SK-N-DZ (cell line): ENCODE measurements at regions not wholly inside any gene's neighbourhood (a gene's known extent, or its start where the extent isn't known, plus 50 kb on each side); places are given as distances from the start of the nearest gene placed in this dataset.
"Not testable (repeated sequence)": the region's sequence is repeated elsewhere in the genome, so short reads cannot be mapped to it uniquely, and the experiment has no call there.

ENCODE experiments used
- DNase-seq: peaks from one replicate; pipeline ENCODE4 v3.0.0-alpha.2; 2015; ENCODE audit warnings: low spot score

DNA sequence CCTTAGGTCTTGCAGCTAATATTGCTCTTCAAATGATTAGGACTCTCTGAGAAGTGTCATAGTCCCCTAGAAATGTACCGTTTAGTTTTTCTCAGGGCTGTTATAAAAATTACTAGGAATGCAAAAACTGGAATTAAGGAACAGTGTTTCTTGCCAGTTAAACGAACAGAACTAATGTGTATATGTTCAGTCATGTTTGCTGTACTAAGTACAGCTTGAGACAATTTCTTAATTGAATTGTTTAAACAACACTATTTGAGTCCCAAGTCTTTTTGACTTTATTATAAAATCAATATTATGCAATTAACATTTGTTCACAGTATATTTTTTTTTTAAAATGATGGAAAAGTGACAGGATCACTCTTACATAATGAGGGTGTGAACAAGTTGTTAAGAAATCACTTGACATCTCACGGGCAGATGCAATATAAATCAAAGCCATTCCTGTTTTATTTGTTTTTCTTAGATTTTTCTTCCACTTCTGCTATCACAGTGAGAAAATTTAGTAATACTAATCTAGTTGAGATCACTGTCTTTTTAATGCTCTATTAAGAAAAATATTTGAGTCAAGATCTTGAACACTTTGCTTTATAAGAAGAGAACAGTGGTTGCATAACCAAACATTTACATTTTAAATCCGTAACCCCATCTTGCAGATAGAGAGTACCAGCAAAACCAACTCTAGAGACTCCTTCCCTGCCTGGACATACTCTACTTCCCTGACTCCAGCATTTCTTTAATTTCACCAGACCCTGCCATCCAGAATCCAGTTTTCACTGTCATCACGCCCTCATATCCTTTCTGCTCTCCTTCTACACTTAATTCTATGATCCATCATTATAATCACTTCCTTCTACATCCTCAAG, 140.7 kb upstream of the KITLG start:
- DNase-seq = no peak

DNA sequence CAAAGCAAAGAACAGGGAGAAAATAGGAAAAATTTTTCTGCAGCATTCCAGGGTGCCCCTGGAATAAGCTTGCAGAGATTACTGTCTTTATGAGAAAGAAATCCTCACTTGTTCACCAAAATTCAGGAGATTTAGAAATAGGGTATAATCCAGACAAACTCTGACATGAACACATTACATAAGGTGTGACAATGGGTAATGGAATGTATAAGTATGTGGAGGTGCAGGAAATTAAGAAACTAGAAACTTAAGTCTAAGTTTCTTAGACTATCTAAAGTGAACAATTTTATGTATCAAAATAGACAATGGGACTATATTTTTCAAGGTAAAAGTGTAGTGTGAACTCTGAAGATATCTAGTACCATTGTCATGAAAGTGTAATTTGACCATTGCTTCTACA, 140.0 kb upstream of the KITLG start:
- no peak for DNase-seq

DNA sequence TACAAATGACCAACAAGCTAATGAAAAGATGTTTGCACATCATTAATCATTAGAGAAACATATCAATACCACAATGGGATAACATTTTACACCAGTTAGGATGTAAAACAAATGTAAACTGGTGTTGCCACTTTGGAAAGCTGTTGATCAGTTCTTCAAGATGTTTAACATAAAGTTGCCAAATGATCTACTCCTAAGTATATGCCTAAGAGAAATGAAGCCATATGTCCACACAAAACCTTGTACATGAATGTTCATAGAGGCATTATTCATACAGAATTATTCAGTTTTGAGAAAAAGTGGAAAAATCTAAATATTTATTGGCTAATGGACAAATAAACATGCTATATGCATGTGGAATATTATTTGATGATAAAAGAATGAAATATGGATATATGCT, 136.9 kb upstream of the KITLG start:
- no peak for DNase-seq

DNA sequence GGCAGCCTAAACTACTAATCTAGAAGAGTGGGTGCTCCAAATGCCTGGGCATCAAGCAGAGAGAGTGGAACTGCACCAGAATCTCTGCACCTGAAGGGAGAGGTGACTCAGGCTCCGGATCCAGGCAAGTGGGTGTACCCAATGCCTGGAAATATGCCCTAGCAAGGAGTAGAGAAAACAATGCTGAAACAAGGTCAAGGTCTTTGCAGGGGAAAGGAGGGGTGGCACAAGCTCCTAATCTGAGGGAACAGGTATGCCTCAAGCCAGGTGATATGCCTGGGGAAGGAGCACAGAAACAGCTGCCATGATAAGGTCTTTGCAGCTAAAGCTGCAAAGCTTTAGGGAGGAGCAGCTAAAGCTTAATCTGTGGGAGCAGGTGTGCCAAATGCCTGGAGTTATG, 136.0 kb upstream of the KITLG start:
- no peak for DNase-seq

DNA sequence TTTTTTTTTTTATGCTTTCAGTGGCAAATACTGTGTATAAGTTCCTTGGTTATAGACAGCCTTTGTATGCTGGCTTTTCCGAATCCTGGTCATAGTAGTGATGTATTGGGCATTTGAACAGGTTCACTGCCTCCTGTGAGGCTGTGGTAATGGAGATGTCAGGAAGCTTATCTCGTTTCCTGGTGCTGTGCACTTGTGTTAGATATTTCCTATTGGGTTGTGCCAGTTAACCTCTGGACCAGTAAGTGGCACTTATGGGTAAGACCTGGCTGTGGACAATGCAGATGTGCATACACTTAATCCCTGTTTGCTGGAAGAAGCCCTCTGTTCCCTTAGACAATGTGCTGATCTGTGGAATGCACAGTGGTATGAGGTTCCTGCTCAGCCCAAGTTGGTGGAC, 135.4 kb upstream of the KITLG start:
- no peak for DNase-seq

DNA sequence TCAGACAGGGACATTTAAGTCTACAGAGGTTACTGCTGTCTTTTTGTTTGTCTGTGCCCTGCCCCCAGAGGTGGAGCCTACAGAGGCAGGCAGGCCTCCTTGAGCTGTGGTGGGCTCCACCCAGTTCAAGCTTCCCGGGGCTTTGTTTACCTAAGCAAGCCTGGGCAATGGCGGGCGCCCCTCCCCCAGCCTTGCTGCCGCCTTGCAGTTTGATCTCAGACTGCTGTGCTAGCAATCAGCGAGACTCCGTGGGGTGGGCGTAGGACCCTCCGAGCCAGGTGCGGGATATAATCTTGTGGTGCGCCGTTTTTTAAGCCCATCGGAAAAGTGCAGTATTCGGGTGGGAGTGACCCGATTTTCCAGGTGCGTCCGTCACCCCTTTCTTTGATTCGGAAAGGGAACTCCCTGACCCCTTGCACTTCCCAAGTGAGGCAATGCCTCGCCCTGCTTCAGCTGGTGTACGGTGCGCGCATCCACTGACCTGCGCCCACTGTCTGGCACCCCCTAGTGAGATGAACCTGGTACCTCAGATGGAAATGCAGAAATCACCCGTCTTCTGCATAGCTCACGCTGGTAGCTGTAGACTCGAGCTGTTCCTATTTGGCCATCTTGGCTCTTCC, 134.1 kb upstream of the KITLG start:
- DNase-seq = not testable (repeated sequence)

DNA sequence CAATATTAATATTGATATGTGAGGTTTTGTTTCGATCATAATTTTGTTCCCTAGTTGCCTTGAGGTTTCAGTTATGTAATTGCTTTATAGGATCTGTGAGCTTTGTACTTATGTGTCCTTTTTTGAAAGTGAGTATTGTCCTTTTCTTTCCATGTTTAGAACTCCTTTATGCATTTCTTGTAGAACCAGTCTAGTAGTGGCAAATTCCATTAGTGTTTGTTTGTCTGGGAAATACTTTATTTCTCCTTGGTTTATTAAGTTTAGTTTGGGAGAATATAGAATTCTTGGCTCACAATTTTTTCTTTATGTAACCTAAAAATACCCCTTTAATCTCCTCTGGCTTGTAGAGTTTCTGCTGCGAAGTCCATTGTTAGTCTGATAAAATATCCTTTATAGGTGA, 127.5 kb upstream of the KITLG start:
- no peak for DNase-seq

DNA sequence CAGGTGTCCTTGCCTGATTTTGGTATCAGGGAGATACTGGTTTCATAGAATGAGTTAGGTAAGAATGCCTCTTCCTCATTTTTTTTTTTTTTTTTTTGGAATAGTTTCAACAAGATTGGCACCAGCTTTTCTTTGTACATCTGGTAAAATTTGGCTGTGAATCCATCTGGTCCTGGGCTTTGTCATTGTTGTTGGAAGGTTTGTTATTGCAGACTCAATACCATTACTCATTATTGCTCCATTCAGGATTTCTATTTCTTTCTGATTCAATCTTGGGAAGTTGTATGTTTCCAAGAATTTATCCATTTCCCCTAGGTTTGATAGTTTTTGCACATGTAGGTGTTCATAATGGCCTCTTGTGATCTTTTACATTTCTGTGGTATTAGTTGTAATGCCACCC, 126.0 kb upstream of the KITLG start:
- no peak for DNase-seq

DNA sequence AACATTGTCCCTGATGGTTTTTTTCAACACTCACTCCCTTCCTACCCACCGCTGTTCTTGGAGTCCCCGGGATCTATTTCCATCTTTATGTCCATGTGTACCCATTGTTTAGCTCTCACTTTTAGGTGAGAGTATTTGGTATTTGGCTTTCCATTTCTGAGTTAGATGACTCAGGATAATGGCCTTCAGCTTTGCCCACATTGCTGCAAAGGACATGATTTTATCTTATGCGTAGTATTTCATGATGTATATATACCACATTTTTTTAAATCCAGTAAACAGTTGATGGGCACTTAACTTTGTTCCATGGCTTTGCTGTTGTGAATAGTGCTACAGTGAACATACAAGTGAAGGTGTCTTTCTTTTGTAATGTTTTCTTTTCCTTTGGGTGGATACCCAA, 123.5 kb upstream of the KITLG start:
- no peak for DNase-seq

DNA sequence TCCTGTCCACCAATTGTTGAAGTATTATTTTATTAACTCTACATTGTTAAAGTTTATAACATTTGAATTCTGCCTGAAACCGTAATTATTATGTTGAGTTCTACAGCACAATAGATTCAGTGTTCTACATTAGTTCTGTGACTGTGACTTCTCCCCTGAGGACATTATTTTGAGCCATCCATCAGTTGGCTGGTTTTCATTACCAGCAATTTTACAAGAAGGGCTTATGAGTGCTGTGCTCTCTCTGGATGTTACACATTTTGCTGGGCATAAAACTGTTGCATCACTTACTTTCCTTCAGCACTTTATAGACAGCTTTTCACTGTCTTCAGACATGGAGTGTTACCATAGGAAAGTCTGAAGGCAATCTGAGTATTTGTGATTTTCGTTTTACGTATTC, 118.2 kb upstream of the KITLG start:
- no peak for DNase-seq

DNA sequence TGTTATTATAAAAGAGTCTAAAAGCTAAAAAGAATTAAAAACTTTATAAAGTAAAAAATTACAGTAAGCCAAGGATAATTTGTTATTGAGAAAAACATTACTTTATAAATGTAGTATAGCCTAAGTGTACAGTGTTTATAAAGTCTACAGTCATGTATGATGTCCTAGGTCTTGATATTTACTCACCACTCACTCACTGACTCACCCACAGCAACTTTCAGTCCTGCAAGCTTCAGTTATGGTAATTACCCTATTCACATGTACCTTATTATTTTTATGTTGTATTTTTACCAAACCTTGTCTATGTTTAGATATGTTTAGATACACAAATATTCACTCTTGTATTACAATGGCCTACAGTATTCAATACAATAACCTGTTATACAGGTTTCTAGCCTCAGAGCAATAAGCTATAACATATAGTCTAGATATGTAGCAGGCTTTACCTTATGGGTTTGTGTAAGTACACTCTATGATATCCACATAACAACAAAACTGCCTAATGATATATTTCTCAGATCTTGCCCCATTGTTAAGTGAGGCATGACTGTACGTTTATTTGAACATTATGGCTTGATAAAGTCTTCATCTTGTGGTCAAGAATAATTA, 113.7 kb upstream of the KITLG start:
- no peak for DNase-seq

DNA sequence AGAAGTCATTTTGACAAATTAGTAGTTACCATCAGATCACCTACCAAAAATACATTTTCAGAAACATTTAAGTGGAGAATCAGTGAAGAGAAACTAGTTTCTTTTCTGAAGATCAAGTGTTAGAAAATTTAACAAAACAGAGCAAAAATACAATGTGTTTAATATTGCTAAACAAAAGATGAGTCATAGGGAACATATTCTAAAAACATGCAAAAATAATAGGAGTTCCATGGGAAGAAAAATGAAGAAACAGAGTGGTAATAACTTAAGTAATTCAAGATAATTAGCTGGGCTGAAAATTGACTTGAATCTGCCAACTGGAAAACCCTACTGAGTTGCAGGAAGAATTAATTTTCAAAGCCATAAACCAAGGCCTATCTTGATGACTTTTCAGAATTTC, 111.5 kb upstream of the KITLG start:
- no peak for DNase-seq

DNA sequence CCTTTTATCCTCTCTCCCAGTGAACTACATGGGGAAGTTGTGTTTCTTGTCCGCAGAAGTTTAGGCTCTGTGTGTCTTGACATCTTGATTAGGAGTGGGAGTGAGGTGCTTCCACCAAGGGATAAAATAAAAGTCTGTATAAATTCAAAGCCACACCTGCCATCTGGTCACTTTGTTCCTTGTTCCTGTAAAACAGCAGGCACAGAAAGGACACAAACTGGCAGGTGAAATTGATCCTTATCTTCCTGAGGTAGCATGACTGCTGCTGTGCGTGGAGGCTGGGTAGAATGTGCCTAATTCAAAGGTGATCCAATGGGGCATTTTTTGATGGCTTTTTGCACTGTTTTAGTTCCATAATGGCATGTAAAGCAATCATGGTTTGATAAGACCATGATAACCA, 104.3 kb upstream of the KITLG start:
- DNase-seq = no peak

DNA sequence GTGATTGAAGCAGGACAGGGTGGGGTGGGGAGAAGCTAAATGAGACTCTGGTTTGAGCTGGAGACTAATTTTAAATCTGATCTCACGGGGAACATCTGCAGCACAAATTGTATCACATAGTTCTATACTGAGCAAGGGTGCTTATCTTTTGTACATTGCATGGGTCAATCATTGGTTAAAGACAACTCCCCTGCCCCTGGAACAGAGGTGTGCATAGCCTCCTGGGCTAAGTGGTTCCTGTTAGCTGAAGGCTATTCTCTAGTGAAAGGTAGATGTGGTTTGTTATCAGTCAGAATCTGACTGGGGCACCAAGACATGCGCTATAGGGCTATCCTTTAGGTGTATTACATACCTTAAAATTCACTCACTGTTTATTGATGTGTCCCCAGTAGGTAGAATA, 103.9 kb upstream of the KITLG start:
- no peak for DNase-seq

DNA sequence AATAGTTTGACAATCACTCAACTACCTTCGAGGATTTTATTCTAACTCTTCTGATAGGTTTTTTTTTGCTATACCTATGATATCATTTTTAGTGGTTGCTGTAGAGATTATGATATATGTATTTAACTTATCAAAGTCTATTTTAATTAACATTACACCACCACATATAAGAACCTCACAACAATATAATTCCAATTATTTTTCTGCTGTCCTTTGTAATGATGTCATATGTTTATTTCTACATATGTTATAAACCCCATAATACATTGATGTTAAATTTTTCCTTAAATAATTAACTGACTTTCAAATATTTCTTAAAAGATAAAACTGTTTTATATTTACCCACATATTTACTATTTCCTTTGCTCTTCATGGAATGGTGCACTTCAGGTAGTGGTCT, 103.4 kb upstream of the KITLG start:
- DNase-seq = no peak

DNA sequence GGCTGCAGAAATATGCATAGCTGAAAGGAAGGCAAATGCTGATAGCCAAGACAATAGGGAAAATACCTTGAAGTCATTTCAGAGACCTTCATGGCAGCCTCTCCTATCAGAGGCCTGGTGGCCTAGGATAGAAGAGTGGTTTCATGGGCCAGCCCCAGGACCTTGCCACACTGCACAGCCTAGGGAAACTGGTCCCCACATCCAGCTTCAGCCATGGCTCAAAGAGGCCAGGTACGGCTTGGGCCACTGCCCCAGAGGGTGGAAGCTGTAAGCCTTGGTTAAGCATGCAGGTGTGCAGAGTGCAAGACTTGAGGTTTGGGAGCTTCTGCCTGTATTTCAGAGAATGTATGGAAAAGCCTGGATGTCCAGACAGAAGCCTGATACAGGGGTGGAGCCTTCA, 101.0 kb upstream of the KITLG start:
- no peak for DNase-seq

DNA sequence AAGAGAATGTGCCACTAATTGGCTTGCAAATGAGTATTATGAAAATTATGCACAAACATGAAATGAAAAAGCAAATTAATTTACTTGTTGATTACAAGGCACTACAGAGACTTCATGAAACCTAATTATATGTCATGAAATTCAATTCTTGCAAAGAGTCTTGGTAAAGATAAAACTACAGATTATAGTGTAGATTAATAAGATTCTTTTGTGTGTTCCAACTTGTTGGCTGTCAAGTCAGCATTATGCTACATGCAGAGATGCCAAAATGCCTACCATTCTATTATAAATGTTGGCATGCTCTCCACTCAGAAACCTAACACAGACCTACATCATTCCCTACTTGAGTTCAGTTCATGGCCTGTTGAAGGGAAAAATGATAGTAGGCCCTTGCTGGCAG, 97.2 kb upstream of the KITLG start:
- DNase-seq = no peak

DNA sequence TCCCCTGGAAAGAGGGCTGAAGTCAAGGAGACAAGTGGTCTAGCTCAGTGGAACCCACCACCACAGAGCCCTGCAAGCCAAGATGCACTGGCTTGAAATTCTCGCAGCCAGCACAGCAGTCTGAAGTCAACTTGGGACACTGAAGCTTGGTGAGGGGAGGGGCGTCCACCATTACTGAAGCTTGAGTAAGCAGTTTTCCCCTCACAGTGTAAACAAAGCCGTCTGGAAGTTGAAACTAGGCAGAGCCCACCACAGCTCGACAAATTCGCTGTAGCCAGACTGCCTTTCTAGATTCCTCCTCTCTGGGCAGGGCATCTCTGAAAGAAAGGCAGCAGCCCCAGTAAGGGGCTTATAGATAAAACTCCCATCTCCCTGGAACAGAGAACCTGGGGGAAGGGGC, 87.3 kb upstream of the KITLG start:
- DNase-seq = not testable (repeated sequence)

DNA sequence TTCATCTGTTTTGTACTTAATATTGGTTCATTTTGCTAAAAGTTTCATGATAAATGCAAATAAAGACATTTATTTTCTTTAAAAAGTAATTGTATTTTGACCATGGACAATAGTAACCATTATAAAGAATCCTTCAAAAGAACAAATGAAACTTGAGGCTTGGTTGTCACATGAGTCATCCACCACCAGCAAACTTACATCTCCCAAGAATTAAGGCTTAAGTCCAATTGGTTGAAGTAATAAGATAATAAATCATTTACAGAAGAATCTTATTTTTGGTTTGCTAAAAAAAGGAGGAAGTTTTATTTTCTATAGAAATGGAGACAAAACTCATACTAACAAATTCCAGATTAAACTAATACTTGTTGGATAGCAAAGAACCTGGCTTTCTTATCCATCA, 84.8 kb upstream of the KITLG start:
- no peak for DNase-seq

DNA sequence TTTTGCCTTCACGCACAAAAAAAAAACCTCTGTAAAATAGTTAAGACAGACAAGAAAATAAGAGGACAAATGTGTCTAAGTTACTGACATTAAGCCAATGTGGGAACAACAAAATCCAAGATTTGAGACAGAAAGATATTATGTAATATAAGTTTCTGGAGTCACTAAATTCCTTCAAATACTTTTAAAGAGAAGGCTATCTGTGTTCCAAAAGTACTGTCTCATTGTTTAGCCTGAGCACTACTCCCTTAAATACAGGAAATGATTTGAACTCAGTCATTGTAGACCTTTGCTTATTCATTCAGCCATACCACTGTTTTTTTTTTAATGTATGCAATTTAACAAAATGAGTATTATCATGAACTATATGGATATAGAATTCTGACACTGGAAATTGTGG, 82.7 kb upstream of the KITLG start:
- DNase-seq = no peak

DNA sequence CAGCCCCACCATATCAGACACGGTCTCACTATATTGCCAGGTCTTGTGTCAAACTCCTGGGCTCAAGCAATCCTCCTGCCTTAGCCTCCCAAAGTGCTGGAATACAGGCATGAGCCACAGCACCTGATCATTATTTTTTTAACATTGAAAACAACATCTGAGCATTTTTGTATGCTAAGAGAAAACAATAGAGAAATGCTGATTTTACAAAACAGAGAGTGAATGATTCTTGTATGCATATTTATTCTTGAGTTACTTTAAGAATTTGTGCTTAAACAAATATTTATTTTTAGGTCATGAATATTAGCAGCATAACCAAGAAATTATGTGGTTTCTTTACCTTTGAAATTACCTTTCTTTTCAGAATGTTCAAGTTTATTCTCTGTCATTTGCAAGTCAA, 81.8 kb upstream of the KITLG start:
- no peak for DNase-seq

DNA sequence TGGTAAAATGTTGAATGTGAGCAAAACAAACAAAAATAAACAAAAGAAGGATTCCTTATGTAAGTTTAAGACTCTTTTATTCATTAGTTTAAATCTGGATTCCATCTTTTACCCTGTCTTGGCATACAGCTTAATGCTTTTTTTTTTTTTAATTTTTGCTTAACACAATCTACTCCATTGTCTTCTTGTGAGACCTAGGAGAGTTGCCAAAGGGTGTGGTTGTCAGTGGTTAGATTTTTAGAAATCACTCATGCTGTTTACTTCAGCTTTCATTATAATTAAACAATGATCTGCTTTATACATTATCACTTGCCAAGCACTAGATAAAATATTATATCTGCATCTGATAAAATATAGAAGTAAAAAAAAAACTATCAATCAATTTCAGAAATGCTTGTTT, 77.7 kb upstream of the KITLG start:
- DNase-seq = no peak

DNA sequence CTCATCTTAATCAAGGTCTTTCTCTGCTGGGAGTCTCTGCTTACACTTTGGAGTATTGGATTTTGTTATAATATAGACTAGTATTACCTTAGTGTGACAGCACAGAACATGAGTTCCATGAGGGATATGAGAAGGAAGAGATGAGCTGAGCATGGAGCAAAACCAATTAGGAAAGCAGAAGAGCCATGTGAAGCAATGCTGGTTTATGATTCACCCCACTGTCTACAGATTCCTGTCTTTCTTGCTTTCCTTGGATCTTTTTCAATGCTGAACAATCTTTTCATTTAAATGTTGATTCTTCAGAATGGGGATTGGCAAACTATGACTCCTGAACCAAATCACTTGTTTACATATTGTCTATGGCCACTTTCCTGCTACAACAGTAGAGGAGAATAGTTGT, 70.4 kb upstream of the KITLG start:
- no peak for DNase-seq
